ENCODE measurements at regions not wholly inside any gene's neighbourhood (a gene's known extent, or its start where the extent isn't known, plus 50 kb on each side); places are given as distances from the start of the nearest gene placed in this dataset.

DNA sequence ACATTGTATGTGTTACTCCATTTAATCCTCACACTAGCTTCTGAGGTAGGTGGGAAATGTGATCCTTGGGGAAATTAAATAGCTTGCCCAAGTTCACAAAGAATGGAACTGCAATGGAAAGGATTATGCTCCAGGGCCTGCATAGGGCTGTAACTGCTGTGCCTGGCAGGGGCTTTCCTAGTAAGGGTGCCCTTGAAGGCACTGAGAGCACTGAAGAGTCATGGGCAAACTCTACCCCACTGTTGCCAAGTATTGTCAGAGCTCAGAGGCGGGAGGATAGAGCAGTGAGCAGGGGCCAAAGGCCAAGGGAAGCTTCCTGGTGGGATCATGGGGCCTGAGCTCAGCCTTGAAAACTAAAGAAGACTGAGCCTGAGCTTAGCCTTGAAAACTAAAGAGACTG, 133.0 kb upstream of the NALF2 start:
- TF ChIP-seq ZNF34 (CRISPR knock-in tag; IDR thresholded peaks at IDR 0.05; ENCODE audit: borderline replicate concordance) = no peak
- TF ChIP-seq HNRNPK (IDR thresholded peaks at IDR 0.05; ENCODE audit: low read depth, low read length, poor library complexity, severe bottlenecking) = no peak
- TF ChIP-seq SP5 (CRISPR knock-in tag; IDR thresholded peaks at IDR 0.05; ENCODE audit: borderline replicate concordance, low read depth) = no peak
- TF ChIP-seq ZNF549 (CRISPR knock-in tag; IDR thresholded peaks at IDR 0.05) = no peak
- TF ChIP-seq KLF13 (CRISPR knock-in tag; IDR thresholded peaks at IDR 0.05) = no peak
- no peak for TF ChIP-seq TGIF2 (CRISPR knock-in tag; IDR thresholded peaks at IDR 0.05)
- TF ChIP-seq SAP130 (CRISPR knock-in tag; IDR thresholded peaks at IDR 0.05; ENCODE audit: low read depth) = no peak
- TF ChIP-seq ELF1 (CRISPR knock-in tag; IDR thresholded peaks at IDR 0.05) = no peak
- TF ChIP-seq ZFP36 (IDR thresholded peaks at IDR 0.05; ENCODE audit: borderline replicate concordance, low read depth, low read length, partially characterized antibody) = no peak

Data from HepG2 (cell line).